GM13977 (cell line): ENCODE measurements at regions not wholly inside any gene's neighbourhood (a gene's known extent, or its start where the extent isn't known, plus 50 kb on each side); places are given as distances from the start of the nearest gene placed in this dataset.

ENCODE experiments used
- DNase-seq: peaks from one replicate; pipeline ENCODE4 v3.0.0; 2012; ENCODE audit warnings: low spot score
- in situ Hi-C: fragments of 300-500 bp; cut with MboI; formaldehyde crosslinking; loops from one replicate; pipeline ENCODE4 v1.12.0; 2022; ENCODE audit warnings: low sequenced_read_pairs, low pct_unique_long_range_greater_than_20kb, mixed read lengths, inconsistent platforms; ENCODE audit not compliant: unreplicated experiment
- TF ChIP-seq, protein P1 (sequence below): IDR thresholded peaks from 2 replicates; pipeline ENCODE4 v1.5.1; 2012; ENCODE audit warnings: mild to moderate bottlenecking, control low read depth; ENCODE audit not compliant: insufficient read depth; ENCODE audit errors: extremely low read depth, missing control alignments

DNA sequence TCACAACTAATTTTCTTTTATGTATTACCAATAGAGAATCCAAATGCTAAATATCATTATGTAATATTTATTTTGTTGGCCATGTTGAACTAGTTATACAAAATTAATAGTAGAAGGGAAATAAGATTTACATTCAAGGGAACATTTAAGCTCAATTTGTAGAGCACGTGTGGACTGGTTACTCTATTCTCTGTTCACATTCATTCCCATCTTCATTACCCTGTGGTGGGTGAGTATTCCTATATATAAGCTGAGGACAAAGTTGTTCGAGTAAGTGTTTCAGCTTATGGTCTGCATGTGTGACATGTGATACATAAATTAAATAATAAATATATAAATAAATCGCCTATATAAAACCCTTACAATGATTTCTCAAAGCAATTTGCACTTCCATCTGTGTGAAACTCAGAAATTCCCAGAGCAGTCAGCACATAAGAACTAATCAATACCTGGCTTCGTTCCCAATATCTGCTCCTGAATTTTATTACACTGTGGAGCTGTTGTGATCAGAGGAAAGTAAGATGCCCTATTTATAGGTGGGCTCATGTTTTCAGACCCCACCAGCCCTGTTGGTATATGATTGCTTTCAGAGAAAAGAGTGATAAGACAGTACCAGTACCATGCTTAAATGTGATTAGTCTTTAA lies 308.2 kb upstream of the DCN start:
- TF ChIP-seq, protein P1, sequence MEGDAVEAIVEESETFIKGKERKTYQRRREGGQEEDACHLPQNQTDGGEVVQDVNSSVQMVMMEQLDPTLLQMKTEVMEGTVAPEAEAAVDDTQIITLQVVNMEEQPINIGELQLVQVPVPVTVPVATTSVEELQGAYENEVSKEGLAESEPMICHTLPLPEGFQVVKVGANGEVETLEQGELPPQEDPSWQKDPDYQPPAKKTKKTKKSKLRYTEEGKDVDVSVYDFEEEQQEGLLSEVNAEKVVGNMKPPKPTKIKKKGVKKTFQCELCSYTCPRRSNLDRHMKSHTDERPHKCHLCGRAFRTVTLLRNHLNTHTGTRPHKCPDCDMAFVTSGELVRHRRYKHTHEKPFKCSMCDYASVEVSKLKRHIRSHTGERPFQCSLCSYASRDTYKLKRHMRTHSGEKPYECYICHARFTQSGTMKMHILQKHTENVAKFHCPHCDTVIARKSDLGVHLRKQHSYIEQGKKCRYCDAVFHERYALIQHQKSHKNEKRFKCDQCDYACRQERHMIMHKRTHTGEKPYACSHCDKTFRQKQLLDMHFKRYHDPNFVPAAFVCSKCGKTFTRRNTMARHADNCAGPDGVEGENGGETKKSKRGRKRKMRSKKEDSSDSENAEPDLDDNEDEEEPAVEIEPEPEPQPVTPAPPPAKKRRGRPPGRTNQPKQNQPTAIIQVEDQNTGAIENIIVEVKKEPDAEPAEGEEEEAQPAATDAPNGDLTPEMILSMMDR: no peak
- DNase-seq: no peak

DNA sequence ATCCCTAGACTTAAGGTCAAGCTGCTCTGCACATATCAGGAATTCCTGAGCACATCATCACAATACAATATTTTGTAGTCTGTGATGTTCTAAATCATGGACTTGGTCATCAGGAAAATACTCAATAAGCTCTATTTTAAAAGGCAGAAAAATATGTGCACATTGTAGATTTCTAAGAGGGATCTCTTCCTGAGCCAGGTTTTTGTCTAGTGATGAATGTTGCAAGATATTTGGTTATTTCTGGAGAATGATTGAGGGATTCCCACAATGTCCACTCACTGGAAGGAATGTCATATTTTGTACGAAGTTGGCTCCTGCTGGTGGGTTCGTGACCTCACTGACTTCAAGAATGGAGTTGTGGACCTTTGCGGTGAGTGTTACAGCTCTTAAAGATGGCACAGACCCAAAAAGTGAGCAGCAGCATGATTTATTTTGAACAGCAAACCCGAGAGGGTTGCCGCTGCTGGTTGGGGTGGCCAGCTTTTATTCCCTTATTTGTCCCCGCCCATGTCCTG lies 300.9 kb upstream of the DCN start:
- in situ Hi-C loops: no loop called here
- DNase-seq: no peak
- TF ChIP-seq, protein P1: no peak

More for the DNA sequence above, 308.2 kb upstream of the DCN start:
- in situ Hi-C loops: no loop called here

DNA sequence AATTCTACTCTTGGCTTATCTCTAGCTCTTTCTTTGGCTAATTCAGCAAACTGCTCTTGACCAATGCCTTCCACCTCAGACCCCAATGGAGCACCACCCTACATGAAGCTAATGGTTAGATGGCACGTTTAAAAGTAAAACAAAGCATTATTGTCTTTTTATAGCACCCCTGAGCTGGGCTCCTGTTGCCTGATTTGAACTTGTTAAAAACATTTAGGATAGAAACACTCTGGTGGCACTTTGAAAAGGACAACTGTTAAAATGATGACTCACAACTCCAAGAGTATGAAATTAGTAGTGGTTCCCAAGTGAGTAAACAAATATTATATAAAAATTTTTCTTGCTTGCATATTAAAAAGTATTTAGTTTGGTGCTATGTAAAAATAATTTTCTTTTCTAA lies 299.6 kb upstream of the DCN start:
- DNase-seq: no peak
- in situ Hi-C loops: no loop called here
- TF ChIP-seq, protein P1: no peak

DNA sequence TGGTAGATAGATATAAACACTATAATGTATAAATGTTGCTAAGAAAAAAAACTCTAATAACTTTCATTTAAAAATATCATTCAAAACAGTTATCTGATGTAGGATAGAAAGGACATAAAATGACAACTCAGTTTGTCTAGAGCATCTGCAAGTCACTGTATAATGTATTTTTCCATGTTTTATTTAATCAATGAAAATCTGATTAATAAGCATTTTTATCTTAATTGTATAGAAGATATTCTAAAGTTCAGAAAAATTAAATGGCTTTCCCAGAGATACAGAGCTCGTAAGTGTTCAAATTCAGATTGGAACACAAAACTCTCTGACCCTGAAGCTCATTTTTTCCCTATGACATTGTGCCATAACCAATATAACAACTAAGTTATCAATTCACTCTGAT lies 295.9 kb upstream of the DCN start:
- DNase-seq: no peak
- TF ChIP-seq, protein P1: no peak
- in situ Hi-C loops: no loop called here

DNA sequence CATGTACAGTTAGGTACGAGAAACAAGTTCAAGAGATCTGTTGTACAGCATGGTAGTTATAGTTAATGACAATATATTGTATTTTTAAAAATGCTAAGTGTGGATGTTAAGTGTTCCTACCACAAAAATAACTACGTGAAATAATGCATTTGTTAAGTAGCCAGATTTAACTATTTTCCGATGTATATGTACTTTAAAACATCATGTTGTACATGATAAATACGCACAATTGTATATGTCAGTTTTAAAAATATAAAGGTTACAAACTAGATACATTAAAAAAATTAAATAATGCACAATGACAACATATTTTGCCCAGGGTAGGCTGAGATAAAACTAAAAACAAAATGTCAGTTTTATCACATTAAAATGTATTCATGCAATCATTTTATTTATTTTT lies 285.1 kb upstream of the DCN start:
- in situ Hi-C loops: no loop called here
- no peak for DNase-seq
- TF ChIP-seq, protein P1: no peak

DNA sequence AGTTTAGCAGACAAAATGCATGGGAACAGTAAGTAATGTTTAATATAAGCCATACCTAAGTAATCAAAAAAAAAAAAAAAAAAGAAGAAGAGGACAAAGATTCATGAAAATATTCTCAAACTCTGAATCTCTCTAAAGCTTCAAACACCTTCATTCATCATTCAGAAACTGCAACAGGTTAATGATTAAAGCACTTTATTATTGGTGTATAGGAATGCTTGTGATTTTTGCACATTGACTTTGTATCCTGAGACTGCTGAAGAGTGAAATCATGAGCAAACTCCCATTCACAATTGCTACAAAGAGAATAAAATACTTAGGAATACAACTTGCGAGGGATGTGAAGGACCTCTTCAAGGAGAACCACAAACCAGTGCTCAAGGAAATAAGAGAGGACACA lies 278.4 kb upstream of the DCN start:
- no peak for DNase-seq
- in situ Hi-C loops: no loop called here
- TF ChIP-seq, protein P1: no peak

DNA sequence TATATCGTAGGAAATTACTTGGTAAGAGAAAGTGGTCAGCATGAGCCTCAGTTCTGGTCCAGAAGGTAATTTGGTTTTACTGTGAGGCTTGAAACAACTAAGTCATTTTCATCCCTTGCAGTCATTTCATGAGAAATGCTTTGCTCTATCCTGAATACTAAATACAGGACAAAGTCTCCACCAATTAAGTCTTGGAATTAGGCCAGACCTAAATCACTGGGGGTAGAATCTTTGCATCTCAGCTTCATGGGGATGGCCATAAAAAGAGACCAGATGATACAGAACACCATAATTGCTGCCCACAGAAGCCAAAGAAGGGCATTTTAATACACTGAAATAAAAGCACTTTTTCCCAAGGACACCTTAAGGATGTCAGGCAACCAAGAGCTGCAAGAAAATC lies 277.9 kb upstream of the DCN start:
- TF ChIP-seq, protein P1: no peak
- in situ Hi-C loops: no loop called here
- no peak for DNase-seq
